ENCODE measurements at regions not wholly inside any gene's neighbourhood (a gene's known extent, or its start where the extent isn't known, plus 50 kb on each side); places are given as distances from the start of the nearest gene placed in this dataset.

GRCh38 chr2:221077799-221078198, 494.3 kb downstream of the EPHA4 start:
- H3K4me3 ChIP-seq = no peak overlapping the region
- no peaks in the 10 kb centered on the region for H3K27me3 ChIP-seq
- WGBS, 3 donors = 94 to 97% (median 94%) methylated on average over 3 of the region's 3 CpGs
- no peaks in the 10 kb centered on the region for H3K9me3 ChIP-seq
- DNase-seq = no peak
- intact Hi-C loops (cut with DNase I) = no loop called here
- H3K27ac ChIP-seq = no peak overlapping the region
- H3K36me3 ChIP-seq = no peaks in the 10 kb centered on the region
- TF ChIP-seq CTCF (IDR thresholded peaks at IDR 0.05) (no peak), EP300 (IDR thresholded peaks at IDR 0.05) (no peak), POLR2A (IDR thresholded peaks at IDR 0.05) (no peak)
- H3K4me1 ChIP-seq (ENCODE audit: insufficient read depth) = no peaks in the 10 kb centered on the region

DNA sequence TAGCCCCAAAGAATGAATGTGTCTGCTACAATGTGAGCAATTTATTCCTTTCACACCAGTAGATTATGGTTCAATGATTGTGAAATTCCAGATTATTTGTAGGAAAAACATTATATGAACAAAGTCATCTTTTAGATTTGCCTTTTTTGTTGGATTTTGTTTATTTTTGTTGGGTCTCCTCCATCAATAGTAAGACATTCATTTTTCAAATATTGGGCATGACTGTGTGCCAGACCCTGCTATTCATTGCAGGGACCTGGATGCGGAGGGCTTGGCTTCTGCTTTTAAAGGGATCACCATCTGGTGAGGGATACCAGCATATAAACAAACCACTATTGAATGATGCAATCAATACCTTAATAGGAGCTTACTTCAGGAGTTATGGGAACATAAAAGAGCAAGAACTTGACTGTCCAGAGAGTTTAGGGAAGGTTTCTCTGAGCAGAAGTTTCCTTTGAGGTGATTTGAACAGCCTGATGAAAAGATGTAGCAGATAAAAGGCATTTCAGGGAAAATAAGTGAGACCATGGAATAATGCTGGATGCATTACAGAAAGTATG, 486.7 kb downstream of the EPHA4 start:
- H3K36me3 ChIP-seq = no peaks in the 10 kb centered on the region
- DNase-seq = no peak
- no peaks in the 10 kb centered on the region for H3K27me3 ChIP-seq
- no peaks in the 10 kb centered on the region for H3K9me3 ChIP-seq
- intact Hi-C loops (cut with DNase I) = no loop called here
- H3K4me1 ChIP-seq (ENCODE audit: insufficient read depth) = no peaks in the 10 kb centered on the region
- TF ChIP-seq CTCF (IDR thresholded peaks at IDR 0.05) (no peak), POLR2A (IDR thresholded peaks at IDR 0.05) (no peak), EP300 (IDR thresholded peaks at IDR 0.05) (no peak)
- H3K27ac ChIP-seq = no peak overlapping the region
- no peak overlapping the region for H3K4me3 ChIP-seq
- 84 to 94% (median 89%) methylated on average over 1 of the region's 1 CpG for WGBS, 3 donors

DNA sequence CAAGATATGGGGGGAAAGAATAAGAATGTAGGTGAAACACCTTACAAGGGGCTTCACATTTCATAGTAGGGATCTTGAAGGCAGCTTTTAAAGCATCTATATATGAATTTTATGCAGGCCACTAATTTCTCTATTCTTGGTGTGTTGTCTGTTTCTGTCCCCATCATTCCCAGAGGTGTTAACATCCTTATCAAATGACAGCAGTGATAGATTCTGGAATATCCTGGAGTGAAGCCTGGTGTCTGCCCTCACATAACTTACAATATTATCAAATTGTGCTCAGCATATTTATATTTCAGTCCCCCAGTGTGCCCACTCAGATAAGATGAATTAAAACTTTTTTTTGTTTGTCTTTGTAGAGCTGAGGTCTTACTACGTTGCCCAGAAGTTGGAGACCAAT, 486.2 kb downstream of the EPHA4 start:
- Histone ChIP-seq H3K4me1 (ENCODE audit: insufficient read depth) (no peaks in the 10 kb centered on the region), H3K4me3 (no peak overlapping the region), H3K27ac (no peak overlapping the region), H3K9me3 (no peaks in the 10 kb centered on the region), H3K36me3 (no peaks in the 10 kb centered on the region), H3K27me3 (no peaks in the 10 kb centered on the region)
- no peak for TF ChIP-seq POLR2A (IDR thresholded peaks at IDR 0.05)
- TF ChIP-seq EP300 (IDR thresholded peaks at IDR 0.05) = no peak
- no peak for TF ChIP-seq CTCF (IDR thresholded peaks at IDR 0.05)
- no peak for DNase-seq
- intact Hi-C loops (cut with DNase I) = no loop called here
- WGBS, 3 donors = 83 to 90% (median 84%) methylated on average over 1 of the region's 1 CpG

DNA sequence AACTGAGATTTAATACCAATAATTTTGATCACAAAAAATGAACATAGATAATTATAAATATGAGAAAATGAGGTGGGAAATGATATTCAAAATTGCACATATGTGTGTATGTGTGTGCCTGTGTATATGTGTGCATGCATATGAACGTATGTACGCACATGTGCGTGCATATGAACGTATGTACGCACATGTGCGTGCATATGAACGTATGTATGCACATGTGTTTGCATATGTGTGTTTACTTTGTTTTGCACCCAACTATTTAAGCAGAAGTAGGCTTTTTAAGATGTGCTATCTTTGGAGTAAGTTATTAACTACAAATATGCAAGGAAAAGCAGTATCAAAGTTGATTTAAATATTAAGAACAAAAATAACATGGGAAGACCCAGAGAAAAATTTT, 484.3 kb downstream of the EPHA4 start:
- intact Hi-C loops (cut with DNase I) = no loop called here
- TF ChIP-seq CTCF (IDR thresholded peaks at IDR 0.05) (no peak), POLR2A (IDR thresholded peaks at IDR 0.05) (no peak), EP300 (IDR thresholded peaks at IDR 0.05) (no peak)
- WGBS, 3 donors = 87 to 93% (median 89%) methylated on average over 7 of the region's 7 CpGs

More for the DNA sequence above, 484.3 kb downstream of the EPHA4 start:
- H3K36me3 ChIP-seq = no peaks in the 10 kb centered on the region
- no peak overlapping the region for H3K27ac ChIP-seq
- DNase-seq = no peak
- H3K4me1 ChIP-seq (ENCODE audit: insufficient read depth) = no peaks in the 10 kb centered on the region
- no peaks in the 10 kb centered on the region for H3K27me3 ChIP-seq
- H3K4me3 ChIP-seq = no peak overlapping the region
- H3K9me3 ChIP-seq = no peaks in the 10 kb centered on the region
